ENCODE measurements at regions not wholly inside any gene's neighbourhood (a gene's known extent, or its start where the extent isn't known, plus 50 kb on each side); places are given as distances from the start of the nearest gene placed in this dataset.
"Not testable (repeated sequence)": the region's sequence is repeated elsewhere in the genome, so short reads cannot be mapped to it uniquely, and the experiment has no call there.

DNA sequence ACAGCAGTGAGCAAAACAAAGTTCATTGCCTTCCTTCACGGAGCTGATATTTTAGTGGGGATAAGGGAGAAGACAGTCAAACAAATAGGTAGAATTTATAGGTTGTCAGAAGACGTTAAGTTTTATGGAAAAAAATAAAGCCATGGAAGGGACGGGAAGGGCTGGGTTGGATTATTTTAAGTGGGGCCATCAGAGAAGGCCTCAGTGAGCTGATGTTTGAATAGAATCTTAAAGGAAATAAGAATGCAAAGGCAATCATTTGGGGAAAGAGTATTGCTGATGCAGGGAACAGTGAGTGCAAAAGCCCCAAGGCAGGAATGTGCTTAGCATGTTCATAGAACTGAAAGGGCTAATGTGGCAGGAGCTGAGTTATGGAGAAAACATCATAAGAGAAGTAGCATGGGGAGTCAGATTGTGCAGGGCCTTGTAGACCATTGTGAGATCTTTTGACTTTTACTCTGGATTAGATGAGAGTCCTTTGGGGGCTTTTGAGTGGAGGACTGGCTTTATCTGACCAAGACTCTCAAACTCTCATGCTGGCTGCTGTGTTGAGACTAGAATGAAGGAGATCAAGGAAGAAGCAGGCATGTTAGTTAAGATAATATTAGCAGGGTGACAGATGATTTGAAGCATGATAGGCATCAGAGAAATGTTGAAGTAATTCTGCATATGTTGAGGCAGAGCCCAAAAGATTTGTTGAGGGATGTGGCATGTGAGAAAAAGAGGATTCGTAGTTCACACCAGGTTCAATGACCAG, 104.5 kb upstream of the TPTE start:
- not testable (repeated sequence) for H3K27me3 ChIP-seq; H3K4me3 ChIP-seq; H3K36me3 ChIP-seq; H3K4me1 ChIP-seq; H3K27ac ChIP-seq; DNase-seq (ENCODE audit: low spot score in 2 of 2)
- H3K9me3 ChIP-seq, result peaks cover 0 to 49% (median 15%) of the 10 kb centered on the region in 4 donors
- WGBS, 2 donors, result 52 to 54% methylated on average over 4 of the region's 4 CpGs

DNA sequence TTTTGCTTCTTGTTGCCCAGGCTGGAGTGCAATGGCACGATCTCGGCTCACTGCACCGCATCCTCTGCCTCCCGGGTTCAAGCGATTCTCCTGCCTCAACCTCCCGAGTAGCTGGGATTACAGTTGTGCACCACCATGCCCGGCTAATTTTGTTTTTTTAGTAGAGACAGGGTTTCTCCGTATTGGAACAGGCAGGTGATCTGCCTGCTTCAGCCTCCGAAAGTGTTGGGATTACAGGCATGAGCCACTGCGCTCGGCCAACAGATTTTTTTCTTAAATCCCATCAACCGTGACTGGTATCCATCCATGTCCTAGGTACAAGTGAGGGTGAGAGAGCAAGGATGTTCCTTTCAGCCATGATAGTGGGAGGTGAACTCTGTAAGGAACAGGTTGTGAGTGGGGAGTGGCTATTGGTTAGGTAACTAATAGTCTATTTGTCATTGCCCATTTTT, 103.8 kb upstream of the TPTE start:
- H3K27ac ChIP-seq, H3K4me3 ChIP-seq, H3K4me1 ChIP-seq, H3K27me3 ChIP-seq, H3K36me3 ChIP-seq: not testable (repeated sequence)
- WGBS, 2 donors, result 73 to 74% methylated on average over 12 of the region's 12 CpGs
- H3K9me3 ChIP-seq, result peaks cover 0 to 49% (median 15%) of the 10 kb centered on the region in 4 donors
- peak in 1 of 2 donors; percentile 14 for DNase-seq (ENCODE audit: low spot score in 2 of 2)

DNA sequence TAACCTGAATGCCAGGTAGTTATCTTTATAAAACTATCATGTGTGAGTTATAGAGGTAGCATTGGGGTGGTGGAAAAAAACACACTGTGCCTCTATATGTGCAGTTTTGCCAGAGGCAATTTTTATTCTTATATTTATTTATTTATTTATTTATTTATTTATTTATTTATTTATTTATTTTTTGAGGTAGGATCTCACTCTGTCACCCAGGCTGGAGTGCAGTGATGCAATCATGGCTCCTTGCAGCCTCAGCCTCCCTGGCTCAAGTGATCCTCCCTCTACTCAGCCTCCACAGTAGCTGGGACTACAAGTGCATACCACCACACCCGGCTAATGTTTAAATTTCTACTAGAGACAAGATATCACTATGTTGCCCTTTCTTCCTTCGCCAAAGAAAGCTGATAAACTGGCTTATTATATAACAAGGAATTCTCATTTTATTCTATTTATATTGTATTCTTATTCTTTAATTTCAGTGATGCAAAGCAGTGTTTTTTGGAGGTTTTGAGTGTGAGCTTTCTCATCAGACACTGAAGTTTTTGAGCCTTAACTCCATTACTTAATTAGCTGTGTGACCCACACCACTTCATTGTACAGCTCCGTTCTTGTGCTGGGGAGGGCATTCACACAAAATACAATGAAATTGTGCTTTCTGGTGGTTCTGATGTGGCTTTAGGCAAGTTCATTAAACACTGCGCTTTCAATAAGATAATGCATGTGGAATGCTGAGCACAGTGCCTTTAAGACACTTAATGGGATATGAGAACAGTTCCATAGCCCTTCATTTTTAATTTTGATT, 102.9 kb upstream of the TPTE start:
- H3K36me3 ChIP-seq; H3K4me1 ChIP-seq; H3K4me3 ChIP-seq; H3K27me3 ChIP-seq; DNase-seq (ENCODE audit: low spot score in 2 of 2); H3K27ac ChIP-seq: not testable (repeated sequence)
- H3K9me3 ChIP-seq, result peaks cover 0 to 43% (median 17%) of the 10 kb centered on the region in 4 donors
- WGBS, 2 donors, result 53 to 54% methylated on average over 4 of the region's 4 CpGs

DNA sequence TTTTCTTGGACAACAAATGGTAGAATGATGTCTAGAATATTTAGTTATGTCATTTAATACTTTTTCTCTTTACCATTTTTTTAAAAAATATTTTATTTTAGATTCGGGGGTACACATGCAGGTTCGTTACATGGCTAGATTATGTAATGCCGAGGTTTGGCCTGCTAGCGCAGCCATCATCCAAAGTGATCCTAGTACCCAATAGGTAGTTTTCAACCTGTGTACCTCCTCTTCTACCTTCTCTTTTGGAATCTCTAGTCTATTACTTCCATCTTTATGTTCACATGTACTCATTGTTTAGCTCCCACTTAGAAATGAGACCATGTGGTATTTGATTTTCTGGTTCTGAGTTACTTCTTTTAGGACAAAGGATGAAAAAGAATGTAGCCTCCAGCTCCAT, 100.2 kb upstream of the TPTE start:
- DNase-seq (ENCODE audit: low spot score in 2 of 2); H3K4me3 ChIP-seq; H3K27me3 ChIP-seq; H3K27ac ChIP-seq; H3K36me3 ChIP-seq; H3K4me1 ChIP-seq: not testable (repeated sequence)
- WGBS, 2 donors, result 65 to 69% methylated on average over 4 of the region's 4 CpGs
- peaks cover 0 to 28% (median 12%) of the 10 kb centered on the region in 4 donors for H3K9me3 ChIP-seq

DNA sequence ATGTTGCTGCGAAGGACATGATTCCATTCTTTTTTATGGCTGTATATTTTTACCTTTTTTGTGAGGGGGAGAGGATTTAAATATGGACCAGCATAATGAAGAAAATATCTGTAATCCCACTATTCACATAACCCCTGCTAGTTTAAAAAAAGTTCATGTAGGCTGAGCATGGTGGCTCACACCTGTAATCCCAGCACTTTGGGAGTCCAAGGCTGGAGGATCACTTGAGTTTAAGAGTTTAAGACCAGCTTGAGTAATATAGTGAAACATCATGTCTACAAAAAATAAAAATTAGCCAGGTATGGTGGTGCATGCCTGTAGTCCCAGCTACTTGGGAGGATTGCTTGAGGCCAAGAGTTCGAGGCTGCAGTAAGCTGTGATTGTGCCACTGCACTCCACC, 99.8 kb upstream of the TPTE start:
- H3K4me1 ChIP-seq; H3K36me3 ChIP-seq; DNase-seq (ENCODE audit: low spot score in 2 of 2); H3K4me3 ChIP-seq; H3K27ac ChIP-seq; H3K27me3 ChIP-seq: not testable (repeated sequence)
- 44 to 50% methylated on average over 2 of the region's 2 CpGs for WGBS, 2 donors
- H3K9me3 ChIP-seq, result peaks cover 0 to 25% (median 10%) of the 10 kb centered on the region in 4 donors

DNA sequence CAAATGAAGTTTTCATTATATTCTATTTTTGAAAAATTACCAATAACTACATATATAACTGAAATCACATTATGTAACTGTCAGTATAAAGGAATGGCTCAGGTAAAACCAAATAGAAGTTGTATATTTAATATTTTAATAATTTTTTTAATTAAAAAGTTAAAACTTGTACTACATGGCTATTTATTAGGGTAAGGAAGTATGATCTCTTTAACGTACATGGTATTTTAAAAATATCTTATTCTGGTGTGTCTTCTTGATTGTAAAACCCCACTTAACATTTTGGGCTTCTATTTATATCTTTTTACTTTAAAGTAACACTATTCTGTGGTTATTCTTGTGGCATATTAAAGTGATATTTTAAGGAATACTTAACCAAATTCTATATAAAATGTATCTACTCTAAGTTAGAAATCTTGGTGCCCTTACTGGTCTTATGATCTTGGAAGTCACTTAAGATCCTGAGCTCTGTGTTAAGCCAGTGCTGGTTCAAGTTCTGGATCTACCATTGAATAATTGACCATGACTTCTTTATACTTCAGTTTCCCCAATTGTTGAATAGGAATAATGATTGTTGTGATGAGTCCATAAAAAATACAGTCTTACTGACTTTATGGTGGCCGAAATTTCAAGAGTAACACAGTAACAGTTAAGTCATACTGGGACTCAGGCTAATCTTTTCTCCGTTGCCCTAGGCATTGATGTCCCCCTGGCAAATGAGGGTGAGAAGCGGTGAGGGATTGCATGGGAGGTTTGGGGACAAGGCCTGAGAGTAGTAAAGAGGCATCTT, 97.1 kb upstream of the TPTE start:
- 61 to 63% methylated on average over 4 of the region's 4 CpGs for WGBS, 2 donors
- DNase-seq (ENCODE audit: low spot score in 2 of 2); H3K27me3 ChIP-seq; H3K27ac ChIP-seq; H3K4me3 ChIP-seq; H3K4me1 ChIP-seq; H3K36me3 ChIP-seq: not testable (repeated sequence)
- H3K9me3 ChIP-seq, result peaks cover 0 to 26% (median 5%) of the 10 kb centered on the region in 4 donors

DNA sequence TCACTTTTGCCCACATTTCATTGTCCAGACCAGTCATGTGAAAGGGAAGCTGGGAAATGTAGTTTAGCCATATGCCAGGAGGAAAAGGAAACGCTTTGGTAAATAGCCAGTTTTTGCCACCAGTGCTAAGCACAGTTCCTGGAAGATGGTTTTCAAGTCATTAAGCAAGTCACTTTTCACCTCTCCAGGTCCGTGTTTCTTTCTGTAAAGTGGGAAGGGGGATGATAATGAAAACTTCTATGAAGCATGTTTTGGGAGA, 96.6 kb upstream of the TPTE start:
- WGBS, 2 donors, result 55 to 60% methylated on average over 2 of the region's 2 CpGs
- H3K27me3 ChIP-seq, result not testable (repeated sequence)

DNA sequence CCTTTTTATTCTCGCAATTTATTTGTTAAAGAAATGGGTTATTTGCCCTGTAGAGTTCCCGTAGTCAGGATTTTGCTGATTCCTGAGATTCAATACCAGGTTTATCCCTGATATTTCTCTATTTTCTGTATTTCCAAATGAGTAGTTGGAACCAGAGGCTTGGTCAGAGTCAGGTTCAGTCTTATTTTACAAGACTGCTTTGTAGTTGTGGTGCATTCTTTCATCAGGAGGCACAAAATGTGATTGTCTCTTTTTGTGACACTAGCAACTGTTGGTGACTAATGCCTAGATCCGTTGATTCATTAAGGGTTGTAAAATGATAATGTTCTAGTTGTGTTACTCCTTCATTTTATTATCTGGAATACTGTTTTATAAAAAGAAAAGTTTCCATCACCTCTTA, 95.5 kb upstream of the TPTE start:
- Histone ChIP-seq H3K27ac (no peak overlapping the region), H3K4me3 (no peak overlapping the region), H3K4me1 (no peaks in the 10 kb centered on the region), H3K27me3 (no peaks in the 10 kb centered on the region), H3K9me3 (peaks cover 0 to 20% (median 5%) of the 10 kb centered on the region in 4 donors), H3K36me3 (no peaks in the 10 kb centered on the region)
- no peak for DNase-seq (ENCODE audit: low spot score in 2 of 2)
- 71 to 74% methylated on average over 3 of the region's 3 CpGs for WGBS, 2 donors
- TF ChIP-seq POLR2A (IDR thresholded peaks at IDR 0.05), result no peak
- TF ChIP-seq, protein P1, sequence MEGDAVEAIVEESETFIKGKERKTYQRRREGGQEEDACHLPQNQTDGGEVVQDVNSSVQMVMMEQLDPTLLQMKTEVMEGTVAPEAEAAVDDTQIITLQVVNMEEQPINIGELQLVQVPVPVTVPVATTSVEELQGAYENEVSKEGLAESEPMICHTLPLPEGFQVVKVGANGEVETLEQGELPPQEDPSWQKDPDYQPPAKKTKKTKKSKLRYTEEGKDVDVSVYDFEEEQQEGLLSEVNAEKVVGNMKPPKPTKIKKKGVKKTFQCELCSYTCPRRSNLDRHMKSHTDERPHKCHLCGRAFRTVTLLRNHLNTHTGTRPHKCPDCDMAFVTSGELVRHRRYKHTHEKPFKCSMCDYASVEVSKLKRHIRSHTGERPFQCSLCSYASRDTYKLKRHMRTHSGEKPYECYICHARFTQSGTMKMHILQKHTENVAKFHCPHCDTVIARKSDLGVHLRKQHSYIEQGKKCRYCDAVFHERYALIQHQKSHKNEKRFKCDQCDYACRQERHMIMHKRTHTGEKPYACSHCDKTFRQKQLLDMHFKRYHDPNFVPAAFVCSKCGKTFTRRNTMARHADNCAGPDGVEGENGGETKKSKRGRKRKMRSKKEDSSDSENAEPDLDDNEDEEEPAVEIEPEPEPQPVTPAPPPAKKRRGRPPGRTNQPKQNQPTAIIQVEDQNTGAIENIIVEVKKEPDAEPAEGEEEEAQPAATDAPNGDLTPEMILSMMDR (IDR thresholded peaks at IDR 0.05), result no peak

More for the DNA sequence above, 96.6 kb upstream of the TPTE start:
- H3K27ac ChIP-seq; H3K4me1 ChIP-seq; H3K4me3 ChIP-seq; DNase-seq (ENCODE audit: low spot score in 2 of 2); H3K36me3 ChIP-seq: not testable (repeated sequence)
- peaks cover 0 to 23% (median 5%) of the 10 kb centered on the region in 4 donors for H3K9me3 ChIP-seq

DNA sequence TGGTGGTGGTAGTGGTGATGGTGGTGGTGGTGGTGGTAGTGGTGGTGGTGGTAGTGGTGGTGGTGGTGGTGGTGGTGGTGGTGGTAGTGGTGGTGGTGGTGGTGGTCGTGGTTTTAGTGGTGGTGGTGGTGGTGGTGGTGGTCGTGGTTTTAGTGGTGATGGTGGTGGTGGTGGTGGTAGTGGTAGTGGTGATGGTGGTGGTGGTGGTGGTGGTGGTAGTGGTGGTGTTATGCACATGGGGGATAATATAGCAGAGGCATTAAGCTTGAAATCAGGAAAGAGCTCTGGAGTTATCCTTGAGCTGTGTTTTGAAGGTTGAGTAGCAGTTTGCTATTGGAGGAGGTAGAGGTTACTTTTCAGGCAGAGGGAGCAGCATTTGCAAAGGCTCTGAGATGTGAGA, 94.6 kb upstream of the TPTE start:
- not testable (repeated sequence) for H3K4me3 ChIP-seq; H3K27ac ChIP-seq; H3K4me1 ChIP-seq; H3K27me3 ChIP-seq; H3K36me3 ChIP-seq; DNase-seq (ENCODE audit: low spot score in 2 of 2)
- 64 to 82% methylated on average over 1 to 2 of the region's 2 CpGs for WGBS, 2 donors
- H3K9me3 ChIP-seq, result peaks cover 0 to 24% (median 7%) of the 10 kb centered on the region in 4 donors

DNA sequence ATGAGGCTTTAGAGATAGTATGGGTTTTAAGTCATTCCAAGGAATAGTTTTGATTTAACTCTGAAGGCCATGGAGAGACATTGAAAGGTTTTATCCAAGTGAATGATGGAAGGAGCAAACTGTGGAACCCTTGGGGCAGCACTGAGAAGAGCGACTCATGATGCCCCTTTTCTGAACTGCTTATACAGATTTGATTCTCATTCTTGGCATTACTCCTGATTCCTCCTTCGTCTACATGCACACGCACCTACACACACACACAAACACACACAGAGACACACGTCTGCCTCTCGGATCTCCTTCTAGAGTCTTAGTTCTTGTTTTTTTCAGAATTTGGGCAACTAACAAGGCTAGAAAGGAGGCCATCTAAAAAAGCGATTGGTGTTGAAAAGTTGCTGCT, 94.1 kb upstream of the TPTE start:
- not testable (repeated sequence) for DNase-seq (ENCODE audit: low spot score in 2 of 2); H3K27me3 ChIP-seq; H3K4me3 ChIP-seq; H3K4me1 ChIP-seq; H3K27ac ChIP-seq; H3K36me3 ChIP-seq
- peaks cover 0 to 29% (median 7%) of the 10 kb centered on the region in 4 donors for H3K9me3 ChIP-seq
- 61 to 66% methylated on average over 6 of the region's 6 CpGs for WGBS, 2 donors

DNA sequence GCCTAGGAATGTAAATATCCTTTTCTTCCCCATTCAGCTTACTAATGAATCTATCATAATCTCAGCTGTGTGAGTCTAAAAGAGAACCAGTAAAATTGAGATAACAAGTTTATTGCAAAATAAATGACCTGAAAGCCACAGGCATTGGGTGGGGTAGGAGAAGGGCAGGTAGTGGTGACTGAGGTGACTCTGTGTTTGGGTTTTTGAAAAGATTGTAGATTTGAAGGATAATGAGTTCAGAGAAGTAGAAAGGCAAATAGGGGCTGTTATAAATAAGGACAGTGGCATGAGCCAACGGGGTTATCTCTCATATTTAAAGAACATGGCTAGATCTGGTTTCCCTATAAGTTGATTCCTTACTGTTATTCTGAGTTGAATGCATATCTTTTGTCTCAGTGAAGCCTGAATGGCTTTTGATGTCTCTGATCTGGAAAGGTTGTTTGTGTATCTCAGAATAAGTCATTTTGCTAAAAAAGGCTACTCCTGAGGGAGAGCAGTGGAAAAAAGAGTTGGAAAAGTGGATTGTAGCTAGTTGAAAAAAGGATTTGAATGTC, 92.3 kb upstream of the TPTE start:
- H3K27me3 ChIP-seq; H3K4me3 ChIP-seq; H3K4me1 ChIP-seq; H3K36me3 ChIP-seq; H3K27ac ChIP-seq; DNase-seq (ENCODE audit: low spot score in 2 of 2): not testable (repeated sequence)
- peaks cover 0 to 32% (median 7%) of the 10 kb centered on the region in 4 donors for H3K9me3 ChIP-seq
- 16 to 17% methylated on average over 1 of the region's 1 CpG for WGBS, 2 donors

Measured in tibial nerve (tissue), 4 donors.